ENCODE measurements at regions not wholly inside any gene's neighbourhood (a gene's known extent, or its start where the extent isn't known, plus 50 kb on each side); places are given as distances from the start of the nearest gene placed in this dataset.
"Not testable (repeated sequence)": the region's sequence is repeated elsewhere in the genome, so short reads cannot be mapped to it uniquely, and the experiment has no call there.

GRCh38 chr5:130808691-130809090, 356.4 kb downstream of the HINT1 start:
- no peak for DNase-seq

- no peak for DNase-seq
Observed at GRCh38 chr5:130805648-130806047, 359.4 kb downstream of the HINT1 start.

GRCh38 chr5:130805036-130805435, 360.0 kb downstream of the HINT1 start:
- no peak for DNase-seq

GRCh38 chr5:130801963-130802362, 363.1 kb downstream of the HINT1 start:
- DNase-seq: no peak

- DNase-seq: no peak
Observed at GRCh38 chr5:130799015-130799414, 366.0 kb downstream of the HINT1 start.

GRCh38 chr5:130797303-130797702, 367.8 kb downstream of the HINT1 start:
- DNase-seq: no peak

GRCh38 chr5:130796902-130797301, 368.2 kb downstream of the HINT1 start:
- DNase-seq: no peak

- DNase-seq: no peak
Observed at GRCh38 chr5:130796032-130796431, 369.0 kb downstream of the HINT1 start.

- DNase-seq: no peak
Observed at GRCh38 chr5:130795037-130795436, 370.0 kb downstream of the HINT1 start.

GRCh38 chr5:130777794-130778193, 387.3 kb downstream of the HINT1 start:
- DNase-seq: no peak

- no peak for DNase-seq
Observed at GRCh38 chr5:130773813-130774212, 391.2 kb downstream of the HINT1 start.

GRCh38 chr5:130762031-130762430, 403.0 kb downstream of the HINT1 start:
- DNase-seq: no peak

GRCh38 chr5:130759061-130759460, 406.0 kb downstream of the HINT1 start:
- DNase-seq: no peak

- no peak for DNase-seq
Observed at GRCh38 chr5:130747556-130747955, 417.5 kb downstream of the HINT1 start.

GRCh38 chr5:130746641-130747040, 418.4 kb downstream of the HINT1 start:
- not testable (repeated sequence) for DNase-seq

- no peak for DNase-seq
Observed at GRCh38 chr5:130743092-130743491, 422.0 kb downstream of the HINT1 start.

- no peak for DNase-seq
Observed at GRCh38 chr5:130740047-130740569, 424.9 kb downstream of the HINT1 start.

- DNase-seq: no peak
Observed at GRCh38 chr5:130731839-130732238, 433.2 kb downstream of the HINT1 start.

GRCh38 chr5:130729541-130729940, 435.5 kb downstream of the HINT1 start:
- no peak for DNase-seq

GRCh38 chr5:130727830-130728229, 437.2 kb downstream of the HINT1 start:
- no peak for DNase-seq

GRCh38 chr5:130724658-130725057, 440.4 kb downstream of the HINT1 start:
- no peak for DNase-seq

GRCh38 chr5:130720355-130720754, 444.7 kb downstream of the HINT1 start:
- DNase-seq: peak; percentile 45

GRCh38 chr5:130715541-130715940, 449.5 kb downstream of the HINT1 start:
- DNase-seq: no peak

- DNase-seq: no peak
Observed at GRCh38 chr5:130714200-130714599, 450.9 kb downstream of the HINT1 start.

- DNase-seq: no peak
Observed at GRCh38 chr5:130712324-130712723, 452.7 kb downstream of the HINT1 start.

GRCh38 chr5:130710596-130710995, 454.5 kb downstream of the HINT1 start:
- no peak for DNase-seq

All from SHP77 treated with DMSO at 0.1 percent for 48 hours (cell line).